ENCODE measurements at regions not wholly inside any gene's neighbourhood (a gene's known extent, or its start where the extent isn't known, plus 50 kb on each side); places are given as distances from the start of the nearest gene placed in this dataset.

- TF ChIP-seq EZH2 (IDR thresholded peaks at IDR 0.05; ENCODE audit: borderline replicate concordance, low read depth, low read length, severe bottlenecking) = no peak
- TF ChIP-seq CTCF (IDR thresholded peaks at IDR 0.05; ENCODE audit: borderline replicate concordance, extremely low read depth, low read length, poor library complexity, severe bottlenecking) = no peak
These were observed 89.4 kb downstream of the FOXB1 start for GRCh38 chr15:60093273-60094067.
